Gastroesophageal sphincter (tissue), 4 donors: ENCODE measurements at regions not wholly inside any gene's neighbourhood (a gene's known extent, or its start where the extent isn't known, plus 50 kb on each side); places are given as distances from the start of the nearest gene placed in this dataset.

Source experiments
- ATAC-seq: fragments of 150-250 bp; one replicate; pipeline ENCODE4 v1.9.1; 2016; ENCODE audit warnings: mild to moderate bottlenecking, moderate library complexity
- H3K27ac ChIP-seq, 4 donors: fragments of 200-600 bp; sonication (generic) in 3 of 4; 1 replicate in 3 of 4; 2 replicates in 1 of 4; pipeline ENCODE4 v1.5.1; 2016 to 2019
- H3K27me3 ChIP-seq: fragments of 200-600 bp; sonication (generic); one replicate; pipeline ENCODE4 v1.5.1; 2019
- H3K36me3 ChIP-seq, 2 donors: fragments of 200-600 bp; sonication (generic); one replicate each; pipeline ENCODE4 v1.5.1; 2019; ENCODE audit warnings: control low read depth in 1 of 2
- H3K4me1 ChIP-seq, 3 donors: fragments of 200-600 bp; sonication (generic); 1 replicate in 2 of 3; 2 replicates in 1 of 3; pipeline ENCODE4 v1.5.1; 2016 to 2019; ENCODE audit warnings: control low read depth in 2 of 3
- H3K4me3 ChIP-seq, 2 donors: fragments of 200-600 bp; sonication (generic); one replicate each; pipeline ENCODE4 v1.5.1; 2019; ENCODE audit warnings: mild to moderate bottlenecking in 1 of 2, moderate library complexity in 1 of 2
- H3K9me3 ChIP-seq, 3 donors: fragments of 200-600 bp; sonication (generic); one replicate each; pipeline ENCODE4 v1.5.1; 2017 to 2019; ENCODE audit warnings: control low read depth in 2 of 3
- EP300 ChIP-seq: sonication (generic); formaldehyde crosslinking; IDR thresholded peaks from one replicate; pipeline ENCODE4 v1.6.1; 2017; ENCODE audit warnings: antibody characterized with exemption, mild to moderate bottlenecking
- POLR2A ChIP-seq, 2 donors: fragments of 450-650 bp; IDR thresholded peaks; one replicate each; pipeline ENCODE4 v1.6.1; 2017; ENCODE audit warnings: antibody characterized with exemption in 2 of 2, mild to moderate bottlenecking in 2 of 2, moderate library complexity in 1 of 2
- POLR2AphosphoS5 ChIP-seq: sonication (generic); formaldehyde crosslinking; IDR thresholded peaks from one replicate; pipeline ENCODE4 v1.6.1; 2017; ENCODE audit warnings: antibody characterized with exemption
- whole genome bisulfite sequencing, 2 donors: methylation state at CpG; one replicate each; pipeline ENCODE4 v1.1.5; 2018; ENCODE audit warnings: low coverage in 1 of 2; 5-methylcytosine and 5-hydroxymethylcytosine counted together
- TF ChIP-seq, protein P1 (sequence below), 4 experiments: fragments of 200-600 bp in 2 of 4; fragments of 450-650 bp in 2 of 4; sonication (generic) in 1 of 4; IDR thresholded peaks; one replicate each; pipeline ENCODE4 v1.5.1; 2017 to 2019; ENCODE audit warnings: antibody characterized with exemption in 4 of 4, mild to moderate bottlenecking in 2 of 4, moderate library complexity in 2 of 4

DNA sequence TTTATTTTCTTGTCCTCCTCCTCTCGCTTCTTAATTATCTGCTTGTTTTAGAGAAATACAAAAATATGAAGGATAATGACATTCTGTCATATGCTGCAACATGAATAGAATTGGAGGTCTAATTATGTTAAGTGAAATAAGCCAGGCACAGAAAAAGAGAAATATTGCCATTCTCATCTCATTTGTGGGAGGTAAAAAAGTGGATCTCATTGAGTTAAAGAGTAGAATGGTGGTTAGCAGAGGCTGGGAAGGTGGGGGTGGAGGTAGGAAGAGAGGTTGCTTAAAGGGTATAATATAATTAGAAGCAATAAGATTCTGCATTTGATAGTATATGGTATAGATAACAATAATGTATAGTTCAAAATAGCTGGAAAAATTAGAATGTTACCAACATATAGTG, 231.3 kb downstream of the JRKL start:
- Histone ChIP-seq H3K4me1 (no peaks in the 10 kb centered on the region), H3K27me3 (no peaks in the 10 kb centered on the region), H3K36me3 (no peaks in the 10 kb centered on the region), H3K9me3 (peaks cover 0 to 3% (median 0%) of the 10 kb centered on the region in 3 donors), H3K4me3 (no peak overlapping the region), H3K27ac (no peak overlapping the region)
- 71 to 80% methylated on average over 1 of the region's 1 CpG for WGBS, 2 donors
- TF ChIP-seq EP300 (no peak), POLR2AphosphoS5 (no peak), POLR2A (IDR thresholded peaks at IDR 0.05) (no peak)
- TF ChIP-seq, protein P1, sequence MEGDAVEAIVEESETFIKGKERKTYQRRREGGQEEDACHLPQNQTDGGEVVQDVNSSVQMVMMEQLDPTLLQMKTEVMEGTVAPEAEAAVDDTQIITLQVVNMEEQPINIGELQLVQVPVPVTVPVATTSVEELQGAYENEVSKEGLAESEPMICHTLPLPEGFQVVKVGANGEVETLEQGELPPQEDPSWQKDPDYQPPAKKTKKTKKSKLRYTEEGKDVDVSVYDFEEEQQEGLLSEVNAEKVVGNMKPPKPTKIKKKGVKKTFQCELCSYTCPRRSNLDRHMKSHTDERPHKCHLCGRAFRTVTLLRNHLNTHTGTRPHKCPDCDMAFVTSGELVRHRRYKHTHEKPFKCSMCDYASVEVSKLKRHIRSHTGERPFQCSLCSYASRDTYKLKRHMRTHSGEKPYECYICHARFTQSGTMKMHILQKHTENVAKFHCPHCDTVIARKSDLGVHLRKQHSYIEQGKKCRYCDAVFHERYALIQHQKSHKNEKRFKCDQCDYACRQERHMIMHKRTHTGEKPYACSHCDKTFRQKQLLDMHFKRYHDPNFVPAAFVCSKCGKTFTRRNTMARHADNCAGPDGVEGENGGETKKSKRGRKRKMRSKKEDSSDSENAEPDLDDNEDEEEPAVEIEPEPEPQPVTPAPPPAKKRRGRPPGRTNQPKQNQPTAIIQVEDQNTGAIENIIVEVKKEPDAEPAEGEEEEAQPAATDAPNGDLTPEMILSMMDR (IDR thresholded peaks at IDR 0.05): no peak
- no peak for ATAC-seq

DNA sequence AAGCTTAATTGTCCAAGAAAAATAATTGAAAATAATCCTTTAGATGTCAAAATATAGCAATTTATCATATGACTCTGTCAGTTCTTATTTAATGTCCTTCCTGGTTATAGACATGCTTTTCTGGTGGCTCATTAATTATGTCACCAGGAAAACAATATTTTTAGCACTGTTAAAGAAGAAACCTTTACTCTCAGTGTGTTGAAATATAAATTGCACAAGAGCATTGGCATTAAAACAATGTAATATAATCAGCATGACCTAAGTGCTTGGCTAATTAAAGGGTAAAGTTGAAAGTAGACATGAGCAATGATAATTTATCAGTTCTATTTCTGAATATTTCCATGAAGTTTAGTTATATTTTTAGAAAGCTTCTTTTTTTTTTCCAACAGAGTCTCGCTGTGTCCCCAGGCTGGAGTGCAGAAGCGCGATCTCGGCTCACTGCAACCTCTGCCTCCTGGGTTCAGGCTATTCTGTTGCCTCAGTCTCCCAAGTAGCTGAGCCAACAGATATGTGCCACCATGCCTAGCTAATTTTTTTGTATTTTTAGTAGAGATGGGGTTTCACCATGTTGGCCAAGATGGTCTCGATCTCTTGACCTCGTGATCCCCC, 232.3 kb downstream of the JRKL start:
- TF ChIP-seq EP300 (no peak), POLR2A (IDR thresholded peaks at IDR 0.05) (no peak), POLR2AphosphoS5 (no peak)
- TF ChIP-seq, protein P1 (IDR thresholded peaks at IDR 0.05): no peak
- Histone ChIP-seq H3K4me1 (no peaks in the 10 kb centered on the region), H3K27me3 (no peaks in the 10 kb centered on the region), H3K27ac (no peak overlapping the region), H3K36me3 (no peaks in the 10 kb centered on the region), H3K4me3 (no peak overlapping the region), H3K9me3 (peaks cover 0 to 13% (median 0%) of the 10 kb centered on the region in 3 donors)
- 86 to 90% methylated on average over 2 to 6 of the region's 6 CpGs for WGBS, 2 donors
- no peak for ATAC-seq

DNA sequence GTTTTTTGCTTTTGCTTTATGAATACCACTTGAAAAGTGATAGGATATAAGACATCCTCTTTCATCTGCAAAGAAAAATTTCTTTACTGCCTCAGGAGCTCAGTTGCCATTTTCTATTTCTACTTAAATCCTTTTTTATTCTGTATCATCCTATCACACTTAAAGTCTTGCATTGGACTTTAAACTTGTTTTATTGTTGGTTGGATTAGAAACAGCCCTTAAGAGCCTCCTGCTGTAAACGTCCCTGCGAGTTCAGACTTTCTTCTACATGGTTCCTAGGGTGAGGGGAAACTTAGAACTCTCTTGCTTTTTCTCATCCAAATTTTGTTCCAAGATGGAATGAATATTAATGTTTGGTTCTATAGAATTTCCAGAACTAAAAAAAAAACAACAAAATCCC, 234.3 kb downstream of the JRKL start:
- TF ChIP-seq, protein P1 (IDR thresholded peaks at IDR 0.05): no peak
- TF ChIP-seq POLR2AphosphoS5 (no peak), POLR2A (IDR thresholded peaks at IDR 0.05) (no peak), EP300 (no peak)
- peaks cover 0 to 13% (median 0%) of the 10 kb centered on the region in 3 donors for H3K9me3 ChIP-seq
- H3K27me3 ChIP-seq: no peaks in the 10 kb centered on the region
- H3K4me3 ChIP-seq: no peak overlapping the region
- ATAC-seq: no peak
- H3K36me3 ChIP-seq: no peaks in the 10 kb centered on the region
- WGBS, 2 donors: 49% methylated on average over 2 of the region's 2 CpGs; no CpG with 5 or more reads in 1 of the 2 donors
- H3K27ac ChIP-seq: no peak overlapping the region
- no peaks in the 10 kb centered on the region for H3K4me1 ChIP-seq

DNA sequence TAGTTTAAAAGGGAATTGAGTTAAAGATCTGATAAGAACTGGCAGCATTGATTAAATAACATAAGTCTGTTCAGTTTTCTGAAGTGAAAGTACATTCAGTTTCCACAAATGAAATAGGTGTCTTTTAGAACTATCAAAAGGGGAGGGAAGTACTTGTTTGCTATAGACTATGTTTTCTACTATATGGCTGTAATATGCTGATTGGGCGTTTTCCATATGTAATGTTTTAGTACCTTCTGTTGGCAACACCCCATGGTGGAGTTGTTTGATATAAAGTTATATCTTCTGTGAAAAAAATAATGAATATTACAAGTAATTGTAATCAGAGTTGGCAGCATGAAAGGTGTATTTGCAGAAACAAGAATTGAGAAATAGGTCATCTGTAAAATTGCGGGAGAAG, 237.6 kb downstream of the JRKL start:
- no peak for TF ChIP-seq EP300
- TF ChIP-seq, protein P1 (IDR thresholded peaks at IDR 0.05): no peak
- TF ChIP-seq POLR2A (IDR thresholded peaks at IDR 0.05): no peak
- TF ChIP-seq POLR2AphosphoS5: no peak
- Histone ChIP-seq H3K36me3 (no peaks in the 10 kb centered on the region), H3K4me3 (no peak overlapping the region), H3K9me3 (peaks cover 0 to 13% (median 0%) of the 10 kb centered on the region in 3 donors), H3K27ac (no peak overlapping the region), H3K4me1 (no peaks in the 10 kb centered on the region), H3K27me3 (no peaks in the 10 kb centered on the region)
- ATAC-seq: no peak
- WGBS, 2 donors: 68 to 83% methylated on average over 2 of the region's 2 CpGs

DNA sequence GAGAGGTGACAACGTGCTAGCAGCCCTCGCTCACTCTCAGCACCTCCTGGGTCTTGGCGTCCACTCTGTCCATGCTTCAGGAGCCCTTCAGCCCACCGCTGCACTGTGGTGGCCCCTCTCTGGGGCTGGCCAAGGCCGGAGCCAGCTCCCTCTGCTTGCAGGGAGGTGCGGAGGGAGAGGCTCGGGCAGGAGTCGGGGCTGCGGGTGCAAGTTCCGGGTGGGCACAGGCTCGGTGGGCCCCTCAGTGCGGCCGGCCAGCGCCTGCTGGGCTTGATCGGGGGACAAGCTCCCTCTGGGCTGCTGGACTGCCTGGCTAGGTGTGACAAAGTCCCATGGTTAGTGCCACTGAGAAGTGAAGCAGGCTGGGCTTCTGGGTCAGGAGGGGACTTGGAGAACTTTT, 245.8 kb downstream of the JRKL start:
- peaks cover 0 to 13% (median 0%) of the 10 kb centered on the region in 3 donors for H3K9me3 ChIP-seq
- no peak overlapping the region for H3K4me3 ChIP-seq
- no peak for ATAC-seq
- no peak for TF ChIP-seq POLR2A (IDR thresholded peaks at IDR 0.05)
- no peak for TF ChIP-seq POLR2AphosphoS5
- TF ChIP-seq, protein P1 (IDR thresholded peaks at IDR 0.05): no peak
- no peak for TF ChIP-seq EP300
- H3K36me3 ChIP-seq: no peaks in the 10 kb centered on the region
- H3K4me1 ChIP-seq: no peaks in the 10 kb centered on the region
- H3K27me3 ChIP-seq: no peaks in the 10 kb centered on the region
- WGBS, 2 donors: no CpG with 5 or more reads among the region's 15 CpGs
- no peak overlapping the region for H3K27ac ChIP-seq
